ENCODE measurements at regions not wholly inside any gene's neighbourhood (a gene's known extent, or its start where the extent isn't known, plus 50 kb on each side); places are given as distances from the start of the nearest gene placed in this dataset.
A peak's percentile ranks its signal among the peaks of the same experiment; 100 is the strongest.
"Not testable (repeated sequence)": the region's sequence is repeated elsewhere in the genome, so short reads cannot be mapped to it uniquely, and the experiment has no call there.

GRCh38 chr7:124208173-124208572 lies 175.3 kb upstream of the TMEM229A start:
- no peak for DNase-seq

GRCh38 chr7:124205526-124205925 lies 172.7 kb upstream of the TMEM229A start:
- DNase-seq, result no peak

DNA sequence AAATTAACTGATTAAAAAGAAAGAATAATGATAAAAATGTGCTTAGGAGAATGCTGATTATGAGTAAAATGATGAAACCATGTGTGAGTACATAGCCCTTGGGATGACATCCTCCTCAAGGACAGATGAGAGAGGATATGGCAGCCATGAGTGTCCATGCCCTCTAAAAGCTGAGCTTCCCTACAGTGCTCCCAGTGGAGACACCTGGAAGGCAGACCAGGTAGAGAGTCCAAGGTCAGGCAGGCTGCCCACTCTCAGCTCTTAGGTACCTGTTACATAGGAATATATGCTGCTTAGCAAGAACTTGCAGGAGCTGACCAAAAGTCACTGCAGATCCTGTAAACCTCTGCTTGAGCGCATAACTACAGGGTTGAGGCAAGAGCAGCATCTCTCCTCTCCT lies 169.7 kb upstream of the TMEM229A start:
- no peak for DNase-seq

- peak; percentile 29 for DNase-seq
These were observed 169.0 kb upstream of the TMEM229A start for GRCh38 chr7:124201768-124202349.

DNA sequence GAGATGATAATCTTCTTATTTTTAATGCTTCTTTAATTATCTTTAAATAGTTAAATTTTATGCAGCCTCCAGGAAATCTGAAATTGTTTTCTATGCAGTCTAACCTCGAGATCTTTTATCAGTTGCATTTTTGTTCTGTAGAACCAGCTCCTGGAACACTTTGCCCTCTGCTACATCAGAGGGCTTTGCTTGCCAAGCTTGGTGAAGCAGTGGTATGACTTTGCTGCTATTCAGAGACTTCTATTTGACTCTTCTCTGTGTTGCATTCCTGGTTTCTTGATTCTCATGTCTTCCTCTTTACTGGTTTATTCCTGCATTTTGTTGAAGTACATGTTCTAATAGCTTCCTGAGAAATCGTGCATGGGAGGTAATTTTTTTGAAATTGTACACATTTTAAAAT lies 163.7 kb upstream of the TMEM229A start:
- no peak for DNase-seq

DNA sequence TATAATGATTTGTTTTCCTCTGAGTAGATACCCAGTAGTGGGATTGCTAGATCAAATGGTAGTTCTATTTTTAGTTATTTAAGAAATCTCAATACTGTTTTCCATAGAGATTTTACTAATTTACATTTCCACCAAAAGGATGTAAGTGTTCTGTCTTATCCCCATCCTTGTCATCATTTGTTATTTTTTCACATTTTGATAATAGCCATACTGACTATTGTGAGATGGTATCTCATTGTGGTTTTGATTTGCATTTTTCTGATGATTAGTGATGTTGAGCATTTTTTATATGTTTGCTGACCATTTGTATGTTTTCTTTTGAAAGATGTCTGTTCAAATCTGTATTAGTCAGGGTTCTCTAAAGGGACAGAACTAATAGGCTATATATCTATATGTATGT lies 160.0 kb upstream of the TMEM229A start:
- no peak for DNase-seq

DNA sequence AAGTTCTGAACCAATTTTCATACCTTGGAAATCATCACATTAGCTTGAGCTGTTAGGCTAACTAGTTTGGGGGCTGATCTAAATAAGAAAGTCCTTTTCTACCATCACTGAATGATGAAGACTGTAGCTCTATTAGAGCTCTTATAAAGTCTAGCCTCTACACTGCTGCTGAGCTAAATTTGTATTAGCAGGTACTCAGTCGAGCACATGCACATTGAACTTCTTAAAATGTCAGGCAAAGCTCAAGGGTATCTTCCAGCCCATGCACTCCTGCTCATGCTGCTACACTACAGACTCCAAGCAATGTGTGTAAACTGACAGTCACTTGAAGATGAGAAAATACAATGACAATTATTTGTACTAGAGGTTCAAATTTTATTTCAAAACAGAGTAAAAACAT lies 158.8 kb upstream of the TMEM229A start:
- no peak for DNase-seq

- DNase-seq, result no peak
These were observed 158.2 kb upstream of the TMEM229A start for GRCh38 chr7:124191030-124191429.

DNA sequence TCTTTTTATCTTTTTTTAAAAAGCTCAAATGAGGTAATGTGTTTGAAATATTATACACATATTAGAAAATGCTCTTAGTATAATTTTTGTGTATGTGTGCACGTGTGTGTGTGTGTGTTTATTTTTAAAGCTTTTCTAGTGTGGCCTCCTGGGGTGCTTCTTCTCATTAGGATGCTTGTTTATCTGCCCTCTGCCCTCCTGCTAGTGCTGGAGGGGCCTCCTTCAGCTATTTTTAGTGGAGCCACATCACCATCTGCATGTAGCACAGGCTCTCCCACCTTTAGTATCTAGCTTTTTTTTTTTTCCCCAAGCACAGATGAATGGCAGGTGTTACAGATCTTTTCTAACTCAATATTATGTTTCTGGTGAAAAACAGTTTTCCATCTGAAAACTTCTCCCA lies 155.7 kb upstream of the TMEM229A start:
- no peak for DNase-seq

- no peak for DNase-seq
These were observed 155.1 kb upstream of the TMEM229A start for GRCh38 chr7:124187962-124188361.

GRCh38 chr7:124183649-124184048 lies 150.8 kb upstream of the TMEM229A start:
- DNase-seq, result no peak

GRCh38 chr7:124179641-124180040 lies 146.8 kb upstream of the TMEM229A start:
- DNase-seq, result no peak

GRCh38 chr7:124177891-124178290 lies 145.0 kb upstream of the TMEM229A start:
- no peak for DNase-seq

DNA sequence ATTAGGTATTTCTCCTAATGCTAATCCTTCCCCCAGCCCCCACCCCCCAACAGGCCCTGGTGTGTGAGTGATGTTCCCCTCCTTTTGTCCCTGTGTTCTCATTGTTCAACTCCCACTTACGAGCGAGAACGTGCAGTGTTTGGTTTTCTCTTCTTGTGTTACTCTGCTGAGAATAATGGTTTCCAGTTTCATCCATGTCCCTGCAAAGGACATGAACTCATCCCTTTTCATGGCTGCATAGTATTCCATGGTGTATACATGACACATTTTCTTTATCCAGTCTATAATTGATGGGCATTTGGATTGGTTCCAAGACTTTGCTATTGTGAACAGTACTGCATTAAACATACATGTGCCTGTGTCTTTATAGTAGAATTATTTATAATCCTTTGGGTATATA lies 138.9 kb upstream of the TMEM229A start:
- not testable (repeated sequence) for DNase-seq

DNA sequence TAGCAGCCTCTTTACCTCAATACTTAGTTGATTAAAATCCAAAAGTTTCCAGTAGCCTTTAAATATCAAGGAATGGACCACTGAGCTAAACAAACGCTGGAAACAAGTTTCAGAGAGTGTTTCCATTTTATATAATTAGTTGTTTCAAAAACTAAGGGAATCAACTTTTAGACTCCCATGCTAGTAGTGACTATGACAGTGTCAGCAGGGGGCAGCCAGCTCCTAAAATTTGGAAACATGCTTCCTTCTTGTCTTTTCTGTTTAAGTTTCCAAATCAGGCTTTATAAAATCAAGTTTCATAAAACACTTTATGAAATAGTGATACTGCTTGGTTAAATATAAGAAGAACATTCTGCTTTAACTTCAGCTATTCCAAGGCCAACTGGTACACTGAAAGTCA lies 138.2 kb upstream of the TMEM229A start:
- peak; percentile 32 for DNase-seq

- no peak for DNase-seq
These were observed 135.7 kb upstream of the TMEM229A start for GRCh38 chr7:124168616-124169015.

- DNase-seq, result peak; percentile 40
These were observed 129.8 kb upstream of the TMEM229A start for GRCh38 chr7:124162667-124163066.

- DNase-seq, result peak; percentile 27
These were observed 122.7 kb upstream of the TMEM229A start for GRCh38 chr7:124155432-124156022.

- peak; percentile 61 for DNase-seq
These were observed 120.2 kb upstream of the TMEM229A start for GRCh38 chr7:124152859-124153692.

DNA sequence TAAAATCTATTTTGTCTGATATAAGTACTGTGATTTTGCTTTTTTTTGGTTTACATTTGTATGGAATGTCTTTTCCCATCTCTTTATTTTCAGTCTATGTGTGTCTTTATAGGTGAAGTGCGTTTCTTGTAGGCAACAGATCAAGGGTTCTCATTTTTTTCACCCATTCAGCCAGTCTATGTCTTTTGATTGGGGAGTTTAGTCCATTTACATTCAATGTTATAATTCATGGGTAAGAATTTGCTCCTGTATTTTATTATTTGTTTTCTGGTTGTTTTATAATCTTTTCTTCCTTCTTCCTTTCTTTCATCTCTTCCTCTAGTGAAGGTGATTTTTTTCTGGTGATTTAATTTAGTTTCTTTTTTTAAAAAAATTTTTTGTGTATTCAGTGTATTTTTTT lies 104.8 kb upstream of the TMEM229A start:
- no peak for DNase-seq

DNA sequence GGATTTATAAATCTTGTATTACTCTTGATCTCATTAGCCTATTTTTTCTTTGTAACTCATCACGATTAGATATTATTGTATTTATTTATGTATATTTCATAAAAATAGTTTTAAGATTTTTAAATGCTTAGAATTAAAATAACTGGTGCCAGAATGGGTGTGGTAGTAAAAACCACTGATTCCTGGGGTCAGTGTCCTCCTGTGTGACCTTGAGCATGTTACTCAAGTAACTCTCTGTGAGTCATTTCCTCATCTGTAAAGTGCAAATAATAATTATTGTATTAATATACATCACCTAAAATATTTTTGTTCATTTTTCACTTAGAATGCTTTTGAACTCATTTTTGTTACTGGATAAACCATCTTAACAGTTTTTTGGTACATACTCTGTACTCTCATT lies 91.3 kb upstream of the TMEM229A start:
- DNase-seq, result no peak

GRCh38 chr7:124120911-124121310 lies 88.0 kb upstream of the TMEM229A start:
- no peak for DNase-seq

- DNase-seq, result no peak
These were observed 80.2 kb upstream of the TMEM229A start for GRCh38 chr7:124113045-124113444.

DNA sequence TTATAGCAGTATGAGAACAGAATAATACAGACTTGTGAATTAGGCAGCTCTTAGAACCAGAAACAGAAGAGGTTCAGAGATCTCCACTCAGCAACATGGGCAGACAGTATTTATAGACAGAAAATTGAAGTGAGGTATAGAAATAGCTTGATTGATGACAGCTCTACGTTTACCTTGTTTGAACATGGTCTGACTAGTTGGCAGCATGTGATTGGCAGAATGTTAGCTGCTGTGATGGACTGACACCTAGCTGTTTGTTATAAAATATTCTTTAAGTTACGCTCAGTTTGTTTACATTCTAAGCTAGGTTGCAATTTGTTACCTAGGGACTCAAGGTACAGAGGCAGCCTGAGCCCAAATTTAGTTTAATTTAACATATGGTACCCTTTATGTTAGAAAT lies 73.7 kb upstream of the TMEM229A start:
- DNase-seq, result no peak

Data from EL (cell line).